COR-L47 (cell line): ENCODE measurements at regions not wholly inside any gene's neighbourhood (a gene's known extent, or its start where the extent isn't known, plus 50 kb on each side); places are given as distances from the start of the nearest gene placed in this dataset.
"Not testable (repeated sequence)": the region's sequence is repeated elsewhere in the genome, so short reads cannot be mapped to it uniquely, and the experiment has no call there.

Experiments used
- DNase-seq: peaks from one replicate; lab custom pipeline; 2025; lab: John Stamatoyannopoulos, UW

GRCh38 chr5:27479859-27480258 lies 441.5 kb upstream of the CDH9 start:
- no peak for DNase-seq

- DNase-seq: no peak
These were observed 439.2 kb upstream of the CDH9 start for GRCh38 chr5:27477550-27477949.

- DNase-seq: no peak
These were observed 438.1 kb upstream of the CDH9 start for GRCh38 chr5:27476356-27476988.

- no peak for DNase-seq
These were observed 436.7 kb upstream of the CDH9 start for GRCh38 chr5:27475063-27475462.

GRCh38 chr5:27474395-27474794 lies 436.0 kb upstream of the CDH9 start:
- DNase-seq: no peak

GRCh38 chr5:27474047-27474309 lies 435.6 kb upstream of the CDH9 start:
- DNase-seq: no peak

- no peak for DNase-seq
These were observed 435.1 kb upstream of the CDH9 start for GRCh38 chr5:27473307-27474046.

- no peak for DNase-seq
These were observed 434.5 kb upstream of the CDH9 start for GRCh38 chr5:27472871-27473270.

- no peak for DNase-seq
These were observed 433.8 kb upstream of the CDH9 start for GRCh38 chr5:27472000-27472763.

GRCh38 chr5:27466959-27467358 lies 428.6 kb upstream of the CDH9 start:
- DNase-seq: no peak

GRCh38 chr5:27465140-27465539 lies 426.8 kb upstream of the CDH9 start:
- DNase-seq: no peak

GRCh38 chr5:27463446-27464149 lies 425.2 kb upstream of the CDH9 start:
- DNase-seq: no peak

- no peak for DNase-seq
These were observed 424.6 kb upstream of the CDH9 start for GRCh38 chr5:27462936-27463335.

- DNase-seq: no peak
These were observed 419.9 kb upstream of the CDH9 start for GRCh38 chr5:27458287-27458686.

GRCh38 chr5:27451377-27451776 lies 413.0 kb upstream of the CDH9 start:
- no peak for DNase-seq

GRCh38 chr5:27450607-27451006 lies 412.2 kb upstream of the CDH9 start:
- no peak for DNase-seq

- not testable (repeated sequence) for DNase-seq
These were observed 401.0 kb upstream of the CDH9 start for GRCh38 chr5:27439383-27439782.

- DNase-seq: no peak
These were observed 399.3 kb upstream of the CDH9 start for GRCh38 chr5:27437594-27438200.

GRCh38 chr5:27434335-27434734 lies 395.9 kb upstream of the CDH9 start:
- no peak for DNase-seq

GRCh38 chr5:27414099-27414498 lies 375.7 kb upstream of the CDH9 start:
- DNase-seq: no peak

- no peak for DNase-seq
These were observed 374.0 kb upstream of the CDH9 start for GRCh38 chr5:27412384-27412783.

GRCh38 chr5:27406020-27406419 lies 367.6 kb upstream of the CDH9 start:
- no peak for DNase-seq
